Retina (tissue), 1 donor: ENCODE measurements at regions not wholly inside any gene's neighbourhood (a gene's known extent, or its start where the extent isn't known, plus 50 kb on each side); places are given as distances from the start of the nearest gene placed in this dataset.
"Not testable (repeated sequence)": the region's sequence is repeated elsewhere in the genome, so short reads cannot be mapped to it uniquely, and the experiment has no call there.

Experiments used
- DNase-seq: peaks from one replicate; pipeline ENCODE4 v3.0.0-alpha.2; 2016

DNA sequence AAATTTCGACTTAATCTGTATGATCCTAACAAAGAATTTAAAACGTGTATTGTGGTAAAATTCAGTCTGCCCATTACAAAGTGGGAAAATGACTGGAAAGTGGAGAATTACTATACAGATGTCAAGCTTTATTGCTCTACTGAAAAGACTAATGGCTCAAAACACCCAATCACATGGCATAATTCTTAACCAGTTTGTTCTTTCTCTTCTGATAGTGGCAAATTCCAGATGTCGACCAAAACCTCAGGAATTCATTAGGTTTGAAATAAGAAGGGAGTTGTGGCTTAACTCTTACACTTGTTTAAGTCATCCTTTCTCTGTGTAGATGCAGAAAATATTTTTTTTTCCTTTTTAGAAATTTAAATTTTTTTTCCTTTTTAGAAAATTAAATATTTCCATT is 1254.9 kb upstream of the LRRN3 start:
- no peak for DNase-seq

DNA sequence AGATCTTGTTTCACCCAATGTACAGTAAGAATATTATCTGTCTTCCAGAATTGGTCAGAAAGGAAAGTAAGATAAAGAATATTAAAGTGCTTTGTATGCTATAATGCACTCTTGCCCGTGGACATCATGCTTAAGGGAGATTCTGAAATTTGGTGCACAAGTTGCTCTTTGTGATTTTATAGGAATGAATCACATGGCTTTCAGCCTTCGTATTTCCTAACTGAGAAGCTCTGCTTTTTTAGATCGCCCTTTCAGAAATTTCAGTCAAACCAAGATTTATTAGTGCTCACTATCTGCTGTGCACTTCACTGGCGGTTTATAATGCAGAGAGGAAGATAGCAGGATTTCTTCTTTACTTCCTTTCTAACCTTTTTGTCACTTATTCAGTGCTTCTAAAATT is 1248.5 kb upstream of the LRRN3 start:
- no peak for DNase-seq

DNA sequence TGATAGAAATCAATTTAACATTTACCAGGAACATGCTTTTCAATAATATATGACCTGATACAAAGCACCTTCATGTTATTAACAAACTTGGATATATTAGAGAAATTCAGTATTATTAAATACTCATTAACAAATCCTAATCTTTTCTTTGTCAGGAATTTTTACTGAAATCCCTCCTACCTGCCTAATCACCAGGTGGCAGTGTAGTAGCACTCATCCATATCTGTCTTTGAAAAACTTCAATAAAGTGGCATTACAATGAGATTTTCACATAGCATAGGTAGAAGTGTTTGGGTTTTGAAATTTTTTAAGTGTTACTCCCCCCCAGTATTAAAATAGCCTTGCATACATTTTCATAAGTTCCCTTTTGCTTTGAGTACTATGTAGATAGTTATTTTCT is 1246.6 kb upstream of the LRRN3 start:
- no peak for DNase-seq

DNA sequence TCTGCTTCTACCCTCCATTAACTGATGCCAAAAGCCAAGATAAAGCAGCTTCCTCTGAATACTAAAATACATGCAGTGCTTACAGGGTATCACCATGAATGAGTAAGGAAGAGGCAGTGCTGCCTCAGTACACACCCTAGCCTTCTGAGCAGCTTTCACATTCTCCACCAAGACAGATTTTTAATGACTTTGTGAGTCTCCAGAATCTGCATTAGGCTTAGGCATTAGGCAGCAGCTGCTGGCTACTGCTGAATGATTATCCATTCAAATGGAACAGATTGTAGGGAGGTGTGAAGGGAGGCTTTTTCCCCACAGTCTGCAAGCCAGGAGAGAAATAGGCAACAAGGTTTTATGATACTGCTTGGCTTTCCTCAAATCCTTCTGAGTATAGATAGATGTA is 1226.7 kb upstream of the LRRN3 start:
- DNase-seq, result peak; percentile 42

DNA sequence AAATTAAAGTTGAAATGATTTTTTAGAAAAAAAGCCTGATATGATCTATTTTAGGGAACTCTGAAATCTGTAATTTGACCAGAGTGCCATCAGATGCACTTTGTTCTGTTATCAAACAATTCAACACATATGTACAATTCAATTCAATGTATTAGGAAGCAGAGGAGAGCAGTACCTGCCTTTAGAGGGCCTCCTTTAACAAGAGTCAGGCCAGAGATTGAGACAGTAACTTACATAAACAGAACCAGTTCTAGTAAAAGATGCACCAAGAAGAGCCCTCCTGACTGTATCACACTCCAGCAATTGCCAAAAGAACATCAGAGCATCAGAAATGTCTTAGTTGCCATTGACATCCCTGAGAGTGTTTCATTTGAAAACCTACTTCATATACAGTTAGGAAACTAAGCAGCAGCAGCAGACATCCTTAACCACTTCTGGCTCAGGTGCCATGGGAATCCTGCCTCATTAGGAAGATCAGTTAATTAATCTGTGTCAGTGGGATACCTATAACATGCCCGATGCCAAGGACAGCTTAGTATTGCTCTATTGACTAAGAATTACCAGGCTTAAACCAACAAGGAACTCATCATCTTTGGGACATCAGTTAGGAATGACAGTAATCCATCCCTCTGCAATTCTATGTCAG is 1222.6 kb upstream of the LRRN3 start:
- DNase-seq, result no peak

DNA sequence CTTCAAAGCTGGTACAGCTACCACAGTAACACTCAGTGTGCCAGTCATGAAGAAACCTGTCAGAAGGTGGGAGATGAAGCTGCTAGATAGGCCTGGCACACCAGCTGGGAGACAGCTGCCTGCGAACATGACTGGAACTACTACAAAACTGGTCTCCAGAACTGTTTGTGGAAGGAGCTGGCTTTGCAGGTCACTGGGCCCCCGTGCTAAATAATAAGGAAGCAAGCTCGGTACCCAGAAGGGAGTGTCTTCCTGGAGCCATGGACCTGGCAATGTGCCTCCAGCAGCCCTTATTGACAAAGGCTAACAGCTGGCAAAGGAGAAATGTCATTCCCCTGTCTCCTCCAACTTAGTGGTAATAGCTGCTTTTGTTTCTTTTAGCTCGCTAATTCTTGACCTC is 1217.6 kb upstream of the LRRN3 start:
- no peak for DNase-seq

DNA sequence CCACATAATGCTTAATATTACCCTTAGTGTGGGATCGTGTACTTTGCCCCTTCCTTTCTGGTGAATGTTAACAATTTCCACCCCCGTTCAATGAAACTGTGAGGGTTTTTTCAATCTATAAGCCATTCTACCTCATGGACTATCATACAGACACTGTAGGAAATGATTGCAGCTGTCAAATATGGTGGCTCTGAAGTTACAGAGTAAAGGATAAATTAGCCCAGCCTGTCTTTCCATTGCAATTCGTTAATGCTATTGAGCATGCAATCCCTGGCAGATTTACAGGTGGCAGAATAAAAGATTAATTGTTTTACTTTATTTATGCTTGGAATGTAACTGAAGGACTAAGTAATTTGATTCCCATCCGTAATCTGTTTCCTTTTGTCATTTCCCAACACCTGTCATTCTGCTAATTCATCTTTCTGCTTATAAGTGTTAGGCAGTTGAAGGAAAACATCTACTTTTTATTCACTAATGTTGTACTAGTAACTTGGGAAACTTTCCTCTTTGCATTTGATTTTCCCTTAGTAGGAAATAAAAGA is 1211.6 kb upstream of the LRRN3 start:
- no peak for DNase-seq

DNA sequence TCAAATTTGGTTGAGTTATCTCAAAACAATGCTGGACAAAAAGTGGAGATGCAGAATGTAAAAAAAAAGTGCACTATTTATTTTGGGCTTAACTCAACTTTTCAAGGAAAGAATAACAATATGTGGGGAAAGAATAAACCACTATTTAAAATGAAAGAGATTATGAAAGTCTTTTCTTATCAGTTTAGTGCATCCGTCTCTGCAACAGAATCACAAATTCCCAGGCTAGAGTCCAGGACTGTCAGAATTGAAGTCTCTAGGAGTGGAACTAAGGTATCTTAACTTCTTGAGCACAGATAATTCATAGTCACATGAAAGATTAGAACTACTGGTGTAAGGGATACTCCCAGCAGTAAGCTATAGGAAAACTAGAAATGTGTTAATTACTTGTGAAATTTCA is 1200.3 kb upstream of the LRRN3 start:
- DNase-seq, result no peak

DNA sequence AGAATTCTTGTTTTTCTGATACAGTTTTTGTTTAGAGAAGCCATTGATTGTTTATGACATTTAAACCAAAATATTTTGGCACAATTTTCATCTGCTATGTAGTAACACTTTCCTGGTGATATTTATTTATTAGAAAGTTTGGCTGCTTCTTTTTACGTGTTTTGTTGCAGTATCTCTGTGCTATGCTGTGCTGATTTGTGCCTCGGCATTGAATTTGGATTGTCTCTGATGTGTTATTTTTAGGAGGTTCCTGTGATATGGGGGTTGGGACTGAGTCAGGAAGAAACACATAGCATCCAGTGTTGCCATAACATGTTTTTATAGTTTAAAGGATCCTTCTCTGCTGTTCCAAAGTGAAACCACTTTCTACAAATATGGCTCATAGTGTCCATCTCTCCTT is 1197.7 kb upstream of the LRRN3 start:
- no peak for DNase-seq

DNA sequence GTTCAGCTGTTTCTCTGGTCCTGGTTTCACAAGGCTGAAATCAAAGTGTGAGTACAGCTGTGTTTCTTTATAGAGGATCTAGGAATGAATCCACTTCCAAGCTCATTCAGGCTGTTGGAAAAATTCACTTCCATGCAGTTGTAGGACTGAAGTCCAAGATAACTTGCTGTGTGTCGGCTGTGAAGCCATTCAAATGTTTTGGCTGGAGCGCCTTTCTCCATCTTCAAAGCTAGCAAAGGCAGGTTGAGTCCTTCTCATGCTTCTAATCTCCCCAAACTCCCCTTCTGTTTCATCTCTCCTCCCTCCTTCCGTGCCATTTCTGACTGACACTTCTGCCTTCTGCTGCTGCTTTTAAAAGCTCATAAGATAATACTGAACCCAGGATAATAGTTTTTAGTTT is 1195.4 kb upstream of the LRRN3 start:
- DNase-seq, result no peak

DNA sequence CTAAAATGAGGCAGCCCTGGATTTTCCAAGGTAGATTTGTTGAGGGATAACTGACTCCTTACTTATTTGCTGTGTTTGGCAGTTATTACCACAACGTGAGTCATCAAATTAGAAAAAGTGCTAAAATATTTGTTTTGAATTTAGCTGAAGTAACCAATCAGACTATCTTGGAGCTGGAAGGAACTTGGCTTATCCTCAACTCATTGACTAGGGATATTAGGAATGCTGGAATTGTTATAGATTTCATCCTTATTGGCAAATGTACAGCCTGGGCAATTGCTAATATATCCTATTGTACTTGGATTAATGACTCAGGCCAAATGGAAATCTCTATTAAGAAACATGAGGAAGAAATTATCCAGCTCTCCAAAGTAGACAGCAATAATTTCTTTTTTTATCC is 1189.0 kb upstream of the LRRN3 start:
- no peak for DNase-seq

DNA sequence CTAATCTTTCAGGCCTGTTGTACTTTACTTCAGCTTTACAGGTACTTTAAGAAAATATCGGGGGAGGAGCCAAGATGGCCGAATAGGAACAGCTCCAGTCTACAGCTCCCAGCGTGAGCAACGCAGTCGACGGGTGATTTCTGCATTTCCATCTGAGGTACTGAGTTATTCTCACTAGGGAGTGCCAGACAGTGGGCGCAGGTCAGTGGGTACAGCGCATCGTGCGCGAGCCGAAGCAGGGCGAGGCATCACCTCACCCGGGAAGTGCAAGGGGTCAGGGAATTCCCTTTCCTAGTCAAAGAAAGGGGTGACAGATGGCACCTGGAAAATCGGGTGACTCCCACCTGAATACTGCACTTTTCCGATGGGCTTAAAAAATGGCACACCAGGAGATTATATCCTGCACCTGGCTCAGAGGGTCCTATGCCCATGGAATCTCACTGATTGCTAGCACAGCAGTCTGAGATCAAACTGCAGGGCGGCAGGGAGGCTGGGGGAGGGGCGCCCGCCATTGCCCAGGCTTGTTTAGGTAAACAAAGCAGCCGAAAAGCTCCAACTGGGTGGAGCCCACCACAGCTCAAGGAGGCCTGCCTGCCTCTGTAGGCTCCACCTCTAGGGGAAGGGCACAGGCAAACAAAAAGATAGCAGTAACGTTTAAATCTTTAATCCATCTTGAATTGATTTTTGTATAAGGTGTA is 1185.4 kb upstream of the LRRN3 start:
- not testable (repeated sequence) for DNase-seq

DNA sequence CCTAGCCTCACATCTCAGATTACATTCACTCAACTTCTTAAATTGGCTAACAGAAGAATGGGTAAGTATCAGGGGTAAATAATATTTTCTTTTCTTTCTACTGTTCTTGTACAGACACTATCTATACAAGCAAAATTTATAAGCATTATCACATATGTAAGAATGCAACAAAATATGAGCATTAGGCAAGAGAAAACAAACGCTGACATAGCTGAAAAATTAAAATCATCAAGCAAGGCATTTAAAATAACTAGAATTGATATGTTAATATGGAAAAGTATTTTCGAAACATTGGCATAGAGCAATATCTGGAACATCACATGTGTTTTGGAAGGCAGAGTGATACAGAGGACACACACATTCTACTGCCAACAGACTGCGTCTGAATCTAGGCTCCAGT is 1175.3 kb upstream of the LRRN3 start:
- DNase-seq, result no peak

DNA sequence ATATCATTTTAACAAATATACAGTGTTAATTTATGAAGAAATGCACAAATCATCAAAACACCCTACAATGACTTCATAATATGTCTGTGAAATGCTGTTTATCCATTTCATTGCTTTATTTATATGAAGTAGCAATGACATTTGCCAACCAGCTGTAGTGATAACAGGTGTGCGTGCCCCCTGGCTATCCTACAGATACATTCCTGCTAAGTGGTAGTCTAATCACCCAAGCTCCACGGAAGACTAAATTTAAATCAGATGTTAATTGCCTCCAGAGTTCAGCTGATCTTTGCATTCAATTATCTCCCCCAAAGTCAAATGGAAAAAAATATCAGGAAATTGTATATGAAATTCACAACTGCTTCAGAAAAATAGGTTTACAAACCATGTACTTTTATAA is 1164.2 kb upstream of the LRRN3 start:
- no peak for DNase-seq

DNA sequence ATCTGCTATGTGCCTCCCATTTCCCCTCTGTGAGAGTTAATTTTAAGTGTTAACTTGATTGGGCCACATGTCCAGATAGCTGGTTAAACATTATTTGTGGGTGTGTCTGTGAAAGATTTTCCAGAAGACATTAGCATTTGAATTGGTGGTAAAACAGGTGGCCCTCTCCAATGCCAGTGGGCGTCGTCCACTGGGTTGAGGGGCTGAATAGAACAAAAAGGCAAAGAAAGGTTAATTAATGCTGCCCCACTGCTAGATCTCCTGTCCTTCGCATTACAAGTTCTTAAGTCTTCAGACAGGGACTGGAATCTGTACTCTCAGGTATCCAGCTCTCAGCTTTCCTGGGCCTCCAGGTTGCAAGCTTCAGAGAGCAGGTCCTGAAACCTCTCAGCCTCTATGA is 1160.9 kb upstream of the LRRN3 start:
- no peak for DNase-seq

DNA sequence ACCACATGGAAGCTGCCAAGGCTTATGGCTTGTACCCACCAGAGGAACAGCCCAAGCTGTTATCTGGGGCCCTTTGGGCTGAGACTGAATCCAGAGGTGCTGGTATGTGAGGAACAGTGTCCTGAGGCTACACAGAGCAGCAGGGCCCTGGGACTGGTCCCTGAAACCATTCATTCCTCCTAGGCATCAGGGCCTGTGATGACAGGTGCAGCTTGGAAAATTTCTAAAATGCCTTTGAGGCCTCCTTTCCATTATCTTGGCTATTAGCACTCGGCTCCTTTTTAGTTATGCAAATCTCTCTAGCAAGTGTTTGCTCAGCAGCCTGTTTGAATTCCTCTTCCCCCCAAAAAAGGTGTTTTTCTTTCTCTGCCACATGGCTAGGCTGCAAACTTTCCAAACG is 1151.7 kb upstream of the LRRN3 start:
- no peak for DNase-seq

DNA sequence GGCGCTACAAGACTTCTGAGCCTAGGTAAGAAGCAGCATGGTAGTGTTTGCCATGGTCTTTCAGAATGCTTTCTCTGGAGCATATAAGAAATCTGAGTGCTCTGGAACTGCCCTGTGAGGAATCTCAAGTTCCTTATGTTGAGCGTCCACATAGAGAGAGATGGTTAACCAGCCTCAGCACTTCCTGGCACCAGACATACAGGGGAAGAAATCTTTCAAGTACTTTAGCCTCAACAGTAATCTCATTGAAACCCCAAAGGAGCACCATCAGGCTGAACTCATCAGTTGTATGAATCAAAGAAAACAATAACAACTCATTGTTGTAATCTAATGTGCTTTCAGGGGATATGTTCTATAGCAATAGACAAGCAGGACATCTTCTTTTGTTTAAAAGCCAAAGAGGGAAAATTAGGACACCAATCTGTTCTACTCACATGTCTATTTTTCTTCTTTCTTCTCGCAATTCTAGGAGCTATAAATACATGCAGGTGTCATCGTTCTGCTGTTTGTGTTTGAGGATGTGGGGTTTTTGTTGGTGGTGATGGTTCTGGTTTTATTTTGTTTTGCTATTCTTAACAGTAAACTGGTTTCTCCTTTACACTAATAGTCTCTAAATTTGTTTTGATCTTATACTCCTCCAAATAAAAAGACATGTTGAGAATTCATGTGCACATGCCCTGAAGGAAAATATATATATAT is 1145.0 kb upstream of the LRRN3 start:
- no peak for DNase-seq

DNA sequence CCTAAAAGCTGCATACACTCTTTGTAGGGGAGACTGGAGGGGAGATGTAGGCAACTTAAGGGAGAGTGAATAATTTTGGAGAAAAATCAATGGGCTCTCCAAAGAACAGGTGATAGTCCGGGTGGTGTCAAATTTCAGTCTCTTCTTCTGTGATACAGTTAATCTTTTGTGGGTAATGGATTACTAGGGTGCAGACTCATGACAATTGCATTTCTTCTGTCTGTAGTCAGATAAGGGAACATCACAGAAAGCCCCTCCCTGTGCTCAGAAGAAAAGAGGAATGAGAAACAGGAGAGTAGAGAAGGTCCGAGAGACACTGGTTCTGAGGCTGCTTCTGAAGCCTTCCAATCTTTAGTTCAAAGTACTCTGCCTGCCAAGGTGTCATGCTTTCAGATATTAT is 1140.7 kb upstream of the LRRN3 start:
- DNase-seq, result no peak

DNA sequence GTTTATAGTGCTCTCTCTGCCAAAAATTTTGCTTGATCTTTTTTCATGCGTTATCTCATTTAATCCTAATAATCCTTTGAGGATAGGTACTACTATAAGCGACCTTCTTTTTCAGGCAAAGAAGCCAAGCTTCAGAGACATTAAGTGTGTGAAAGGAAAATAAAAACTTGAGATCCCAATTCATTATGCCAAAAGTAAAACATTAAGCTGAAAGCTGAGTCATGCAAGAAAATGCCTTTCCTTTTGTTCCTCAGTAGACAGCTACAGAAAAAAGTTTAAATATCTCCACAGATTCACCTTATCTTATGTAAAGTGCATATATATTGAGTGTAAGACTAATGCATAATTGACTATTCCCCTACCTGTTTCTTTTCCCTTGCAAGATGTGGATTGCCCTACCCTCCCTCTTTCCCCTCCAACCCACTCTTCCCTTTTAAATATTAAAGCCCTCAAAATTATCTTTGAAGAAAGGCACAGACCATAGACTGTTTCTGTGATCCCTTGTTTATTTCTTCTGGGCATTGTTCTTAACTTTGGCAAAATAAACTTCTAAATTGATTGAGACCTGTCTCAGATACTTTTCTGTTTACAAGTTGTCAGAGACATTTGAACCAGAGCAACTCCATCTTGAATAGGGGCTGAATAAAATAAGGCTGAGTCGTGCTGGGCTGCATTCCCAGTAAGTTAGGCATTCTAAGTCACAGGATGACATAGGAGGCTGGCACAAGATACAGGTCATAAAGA is 1139.9 kb upstream of the LRRN3 start:
- DNase-seq, result no peak

DNA sequence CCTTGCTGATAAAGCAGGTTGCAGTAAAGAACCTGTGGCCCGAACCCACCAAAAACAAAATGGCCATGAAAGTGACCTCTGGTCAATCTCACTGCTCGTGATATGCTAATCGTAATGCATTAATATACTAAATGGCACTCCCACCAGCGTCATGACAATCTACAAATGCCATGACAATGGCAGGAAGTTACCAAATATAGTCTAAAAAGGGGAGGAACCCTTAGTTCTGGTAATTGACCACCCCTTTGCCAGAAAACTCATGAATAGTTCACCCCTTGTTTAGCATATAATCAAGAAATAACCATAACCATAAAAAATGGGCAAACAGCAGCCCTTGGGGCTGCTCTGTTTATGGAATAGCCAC is 1139.4 kb upstream of the LRRN3 start:
- DNase-seq, result no peak

DNA sequence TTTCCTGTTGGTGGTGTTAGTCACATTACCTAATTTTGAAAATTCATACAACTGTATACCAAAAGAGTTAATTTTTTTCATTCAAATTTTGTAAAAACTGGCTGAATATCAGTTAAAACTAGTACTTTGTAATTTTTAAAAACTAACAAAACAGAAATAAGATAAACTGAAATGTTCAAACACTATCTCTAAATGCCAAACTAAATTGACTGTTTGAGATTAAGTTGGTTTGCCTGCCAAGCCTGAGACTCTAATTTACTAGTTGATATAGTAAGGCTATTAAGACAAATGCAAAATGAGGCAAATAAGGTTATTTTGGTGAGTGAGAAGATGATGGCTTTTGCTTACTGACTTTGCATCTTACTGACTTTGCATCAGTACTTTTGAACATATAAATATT is 1134.9 kb upstream of the LRRN3 start:
- no peak for DNase-seq

DNA sequence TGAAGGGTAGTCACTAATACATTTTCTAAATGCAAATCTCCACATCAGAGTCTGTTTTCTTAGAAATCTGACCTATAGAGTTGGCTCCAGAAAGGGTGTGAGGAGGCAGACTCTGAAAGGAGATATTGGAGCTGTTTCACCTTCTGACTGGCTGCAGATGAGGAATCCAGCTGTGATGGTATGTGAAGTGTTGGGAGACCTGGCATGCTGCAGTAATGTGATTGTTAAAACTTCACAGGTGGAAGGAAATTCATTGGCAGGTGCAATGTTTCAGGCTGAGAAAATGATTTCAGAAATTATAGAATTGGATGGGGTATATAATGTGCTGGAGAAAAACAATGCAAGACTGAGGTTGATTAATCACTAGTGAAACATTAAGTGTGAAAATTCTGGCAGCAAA is 1134.0 kb upstream of the LRRN3 start:
- no peak for DNase-seq

DNA sequence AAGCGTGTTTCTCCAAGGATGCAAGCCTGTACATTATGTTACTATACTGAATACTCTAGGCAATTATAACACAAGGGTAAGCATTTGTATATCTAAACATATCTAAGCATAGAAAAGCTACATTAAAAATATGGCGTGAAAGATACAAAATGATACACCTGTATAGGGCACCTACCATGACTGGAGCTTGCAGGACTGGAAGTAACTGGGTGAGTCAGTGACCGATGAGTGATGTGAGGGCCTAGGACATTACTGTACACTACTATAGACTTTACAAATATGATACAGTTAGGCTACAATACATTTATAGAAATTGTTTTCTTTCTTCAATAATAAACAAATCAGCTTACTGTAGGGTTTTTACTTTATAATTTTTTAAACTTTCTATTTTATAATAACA is 1127.2 kb upstream of the LRRN3 start:
- DNase-seq, result no peak

DNA sequence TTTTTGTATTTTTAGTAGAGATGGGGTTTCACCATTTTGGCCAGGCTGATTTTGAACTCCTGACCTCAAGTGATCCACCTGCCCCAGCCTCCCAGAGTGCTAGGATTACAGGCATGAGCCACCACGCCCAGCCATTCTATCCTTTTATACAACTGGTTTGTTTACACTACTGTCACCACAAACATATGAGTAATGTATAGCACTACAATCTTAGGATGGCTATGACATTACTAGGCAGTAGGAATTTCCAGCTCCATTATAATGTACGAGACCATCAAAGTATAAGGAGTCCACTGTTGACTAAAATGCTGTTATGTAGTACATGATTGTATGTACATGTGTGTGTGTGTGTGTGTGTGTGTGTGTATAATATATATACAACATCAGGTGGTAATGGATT is 1126.1 kb upstream of the LRRN3 start:
- DNase-seq, result no peak
